ENCODE measurements at regions not wholly inside any gene's neighbourhood (a gene's known extent, or its start where the extent isn't known, plus 50 kb on each side); places are given as distances from the start of the nearest gene placed in this dataset.

- POLR2A ChIA-PET, result no interaction called here
- CTCF ChIA-PET, result no interaction called here
Measured at GRCh38 chr4:151568966-151569365, 160.0 kb downstream of the FHIP1A start.

GRCh38 chr4:151569650-151570049 lies 160.7 kb downstream of the FHIP1A start:
- TF ChIP-seq CTCF (IDR thresholded peaks at IDR 0.05; ENCODE audit: insufficient read depth, low read depth, low read length), result no peak
- no peak overlapping the region for H3K4me3 ChIP-seq (ENCODE audit: low read depth, low read length)
- ChIA-PET POLR2A (no interaction called here), CTCF (no interaction called here)
- H3K36me3 ChIP-seq (ENCODE audit: control insufficient read depth, insufficient read depth, low read length), result no peaks in the 10 kb centered on the region
- H3K27me3 ChIP-seq (ENCODE audit: control insufficient read depth, insufficient read depth, low read length), result no peaks in the 10 kb centered on the region
- DNase-seq (ENCODE audit: low read depth), result no peak

More at GRCh38 chr4:151568966-151569365, 160.0 kb downstream of the FHIP1A start:
- no peak overlapping the region for H3K4me3 ChIP-seq (ENCODE audit: low read depth, low read length)
- H3K27me3 ChIP-seq (ENCODE audit: control insufficient read depth, insufficient read depth, low read length), result no peaks in the 10 kb centered on the region
- no peaks in the 10 kb centered on the region for H3K36me3 ChIP-seq (ENCODE audit: control insufficient read depth, insufficient read depth, low read length)
- no peak for TF ChIP-seq CTCF (IDR thresholded peaks at IDR 0.05; ENCODE audit: insufficient read depth, low read depth, low read length)
- no peak for DNase-seq (ENCODE audit: low read depth)

GRCh38 chr4:151573474-151573873 lies 164.5 kb downstream of the FHIP1A start:
- TF ChIP-seq CTCF (IDR thresholded peaks at IDR 0.05; ENCODE audit: insufficient read depth, low read depth, low read length), result no peak
- no peak overlapping the region for H3K4me3 ChIP-seq (ENCODE audit: low read depth, low read length)
- CTCF ChIA-PET, result interaction anchor here (1.7 kb wide), 1 partner anchor 31 kb away, joined by 4 read pairs; no protein-coding TSS in a partner anchor
- POLR2A ChIA-PET, result no interaction called here
- H3K36me3 ChIP-seq (ENCODE audit: control insufficient read depth, insufficient read depth, low read length), result no peaks in the 10 kb centered on the region
- DNase-seq (ENCODE audit: low read depth), result no peak
- H3K27me3 ChIP-seq (ENCODE audit: control insufficient read depth, insufficient read depth, low read length), result no peaks in the 10 kb centered on the region

GRCh38 chr4:151573945-151574344 lies 165.0 kb downstream of the FHIP1A start:
- POLR2A ChIA-PET, result no interaction called here
- CTCF ChIA-PET, result interaction anchor here (1.7 kb wide), 1 partner anchor 30 kb away, joined by 4 read pairs; no protein-coding TSS in a partner anchor
- Histone ChIP-seq H3K4me3 (ENCODE audit: low read depth, low read length) (no peak overlapping the region), H3K36me3 (ENCODE audit: control insufficient read depth, insufficient read depth, low read length) (no peaks in the 10 kb centered on the region), H3K27me3 (ENCODE audit: control insufficient read depth, insufficient read depth, low read length) (no peaks in the 10 kb centered on the region)
- TF ChIP-seq CTCF (IDR thresholded peaks at IDR 0.05; ENCODE audit: insufficient read depth, low read depth, low read length), result no peak
- no peak for DNase-seq (ENCODE audit: low read depth)

GRCh38 chr4:151574968-151575367 lies 166.0 kb downstream of the FHIP1A start:
- Histone ChIP-seq H3K4me3 (ENCODE audit: low read depth, low read length) (no peak overlapping the region), H3K36me3 (ENCODE audit: control insufficient read depth, insufficient read depth, low read length) (no peaks in the 10 kb centered on the region), H3K27me3 (ENCODE audit: control insufficient read depth, insufficient read depth, low read length) (no peaks in the 10 kb centered on the region)
- ChIA-PET CTCF (no interaction called here), POLR2A (no interaction called here)
- no peak for DNase-seq (ENCODE audit: low read depth)
- no peak for TF ChIP-seq CTCF (IDR thresholded peaks at IDR 0.05; ENCODE audit: insufficient read depth, low read depth, low read length)
